ENCODE measurements at regions not wholly inside any gene's neighbourhood (a gene's known extent, or its start where the extent isn't known, plus 50 kb on each side); places are given as distances from the start of the nearest gene placed in this dataset.
A peak's percentile ranks its signal among the peaks of the same experiment; 100 is the strongest.

DNA sequence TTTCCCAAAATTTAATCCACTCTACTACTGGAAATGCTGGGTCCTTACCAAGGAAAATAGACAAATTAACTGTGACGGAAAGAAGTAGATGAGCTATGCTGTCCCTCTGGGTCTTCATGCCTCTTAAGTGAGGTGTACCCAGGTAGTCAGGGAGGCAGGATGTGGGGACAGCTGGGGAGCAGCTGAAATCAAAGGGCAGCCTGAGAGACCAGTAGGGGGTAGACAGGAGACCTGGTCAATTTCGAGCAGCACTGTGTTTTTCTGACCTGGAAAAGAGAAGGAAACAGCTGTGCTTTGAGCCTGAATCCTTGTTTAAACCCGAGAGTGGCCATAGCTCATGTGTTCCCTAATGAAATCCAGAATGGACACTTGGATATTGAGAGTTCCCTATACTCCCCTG is 587.3 kb downstream of the EFNB2 start:
- H2AFZ ChIP-seq (ENCODE audit: low read length), result peak overlapping the region; percentile 20
- H3K27me3 ChIP-seq (ENCODE audit: insufficient read depth, low read length), result no peaks in the 10 kb centered on the region
- H3K79me2 ChIP-seq (ENCODE audit: insufficient read depth, low read length), result no peaks in the 10 kb centered on the region
- H3K4me1 ChIP-seq (ENCODE audit: insufficient read depth, low read length), result no peaks in the 10 kb centered on the region
- TF ChIP-seq, protein P1, sequence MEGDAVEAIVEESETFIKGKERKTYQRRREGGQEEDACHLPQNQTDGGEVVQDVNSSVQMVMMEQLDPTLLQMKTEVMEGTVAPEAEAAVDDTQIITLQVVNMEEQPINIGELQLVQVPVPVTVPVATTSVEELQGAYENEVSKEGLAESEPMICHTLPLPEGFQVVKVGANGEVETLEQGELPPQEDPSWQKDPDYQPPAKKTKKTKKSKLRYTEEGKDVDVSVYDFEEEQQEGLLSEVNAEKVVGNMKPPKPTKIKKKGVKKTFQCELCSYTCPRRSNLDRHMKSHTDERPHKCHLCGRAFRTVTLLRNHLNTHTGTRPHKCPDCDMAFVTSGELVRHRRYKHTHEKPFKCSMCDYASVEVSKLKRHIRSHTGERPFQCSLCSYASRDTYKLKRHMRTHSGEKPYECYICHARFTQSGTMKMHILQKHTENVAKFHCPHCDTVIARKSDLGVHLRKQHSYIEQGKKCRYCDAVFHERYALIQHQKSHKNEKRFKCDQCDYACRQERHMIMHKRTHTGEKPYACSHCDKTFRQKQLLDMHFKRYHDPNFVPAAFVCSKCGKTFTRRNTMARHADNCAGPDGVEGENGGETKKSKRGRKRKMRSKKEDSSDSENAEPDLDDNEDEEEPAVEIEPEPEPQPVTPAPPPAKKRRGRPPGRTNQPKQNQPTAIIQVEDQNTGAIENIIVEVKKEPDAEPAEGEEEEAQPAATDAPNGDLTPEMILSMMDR (IDR thresholded peaks at IDR 0.05; ENCODE audit: extremely low read depth, low read depth, low read length), result no peak
- H3K27ac ChIP-seq (ENCODE audit: low read depth, low read length), result no peak overlapping the region
- no peaks in the 10 kb centered on the region for H4K20me1 ChIP-seq (ENCODE audit: insufficient read depth, low read length)
- H3K4me2 ChIP-seq (ENCODE audit: insufficient read depth, low read length), result no peak overlapping the region
- H3K4me3 ChIP-seq (ENCODE audit: insufficient read depth, low read length), result no peak overlapping the region
- no peaks in the 10 kb centered on the region for H3K9me3 ChIP-seq (ENCODE audit: low read depth, low read length)
- no peak for DNase-seq (ENCODE audit: insufficient read length, low spot score, missing footprints)
- H3K36me3 ChIP-seq (ENCODE audit: insufficient read depth, low read length), result no peaks in the 10 kb centered on the region

DNA sequence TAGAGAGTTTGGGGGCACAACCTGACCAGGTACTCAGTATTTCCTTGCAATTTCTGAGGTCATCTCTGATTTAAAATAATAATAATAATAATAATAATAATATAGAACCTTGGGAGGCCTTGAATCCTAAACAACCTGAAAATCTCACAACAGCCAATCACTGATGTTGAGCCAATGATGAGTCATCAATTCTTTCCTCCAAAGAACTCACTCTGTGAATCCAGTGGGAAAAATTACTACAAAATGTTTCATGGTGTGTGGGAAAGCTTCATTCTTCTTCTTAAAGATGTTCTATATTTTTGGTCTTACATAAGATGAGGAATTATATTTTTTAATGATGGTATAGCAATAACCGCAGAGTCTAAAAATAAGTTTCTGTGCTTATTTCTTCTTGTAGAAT is 594.6 kb downstream of the EFNB2 start:
- DNase-seq (ENCODE audit: insufficient read length, low spot score, missing footprints), result no peak

DNA sequence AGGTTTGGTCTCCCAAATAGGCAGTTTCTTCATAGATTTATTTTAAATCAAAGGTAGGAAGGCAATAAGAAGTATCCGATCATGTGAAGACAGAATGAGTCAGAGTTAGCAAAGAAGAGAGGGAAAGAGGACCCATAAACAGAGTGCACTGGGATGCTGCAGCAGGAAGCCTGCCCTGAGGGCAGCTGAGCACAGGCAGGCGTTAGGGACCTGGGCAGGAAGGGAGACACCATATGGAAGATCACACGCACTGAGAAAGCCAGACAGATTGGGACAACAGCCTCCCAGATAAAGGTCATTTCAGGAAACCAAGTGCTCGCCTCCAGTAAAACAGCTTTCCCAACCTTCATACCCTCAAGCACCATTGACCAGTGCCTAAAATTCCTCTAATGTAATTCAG is 598.0 kb downstream of the EFNB2 start:
- Histone ChIP-seq H3K79me2 (ENCODE audit: insufficient read depth, low read length) (no peaks in the 10 kb centered on the region), H3K36me3 (ENCODE audit: insufficient read depth, low read length) (no peaks in the 10 kb centered on the region), H3K27me3 (ENCODE audit: insufficient read depth, low read length) (no peaks in the 10 kb centered on the region), H4K20me1 (ENCODE audit: insufficient read depth, low read length) (no peaks in the 10 kb centered on the region), H3K9me3 (ENCODE audit: low read depth, low read length) (no peaks in the 10 kb centered on the region), H2AFZ (ENCODE audit: low read length) (no peak overlapping the region), H3K4me3 (ENCODE audit: insufficient read depth, low read length) (no peak overlapping the region), H3K27ac (ENCODE audit: low read depth, low read length) (no peak overlapping the region), H3K4me2 (ENCODE audit: insufficient read depth, low read length) (no peak overlapping the region), H3K4me1 (ENCODE audit: insufficient read depth, low read length) (no peaks in the 10 kb centered on the region)
- TF ChIP-seq, protein P1 (IDR thresholded peaks at IDR 0.05; ENCODE audit: extremely low read depth, low read depth, low read length), result no peak
- no peak for DNase-seq (ENCODE audit: insufficient read length, low spot score, missing footprints)

More for the DNA sequence above, 594.6 kb downstream of the EFNB2 start:
- Histone ChIP-seq H3K4me1 (ENCODE audit: insufficient read depth, low read length) (no peaks in the 10 kb centered on the region), H3K9me3 (ENCODE audit: low read depth, low read length) (no peaks in the 10 kb centered on the region), H3K4me3 (ENCODE audit: insufficient read depth, low read length) (no peak overlapping the region), H3K79me2 (ENCODE audit: insufficient read depth, low read length) (no peaks in the 10 kb centered on the region), H3K27me3 (ENCODE audit: insufficient read depth, low read length) (no peaks in the 10 kb centered on the region), H4K20me1 (ENCODE audit: insufficient read depth, low read length) (no peaks in the 10 kb centered on the region), H3K4me2 (ENCODE audit: insufficient read depth, low read length) (no peak overlapping the region), H3K27ac (ENCODE audit: low read depth, low read length) (no peak overlapping the region), H2AFZ (ENCODE audit: low read length) (no peak overlapping the region), H3K36me3 (ENCODE audit: insufficient read depth, low read length) (no peaks in the 10 kb centered on the region)
- TF ChIP-seq, protein P1 (IDR thresholded peaks at IDR 0.05; ENCODE audit: extremely low read depth, low read depth, low read length), result no peak

DNA sequence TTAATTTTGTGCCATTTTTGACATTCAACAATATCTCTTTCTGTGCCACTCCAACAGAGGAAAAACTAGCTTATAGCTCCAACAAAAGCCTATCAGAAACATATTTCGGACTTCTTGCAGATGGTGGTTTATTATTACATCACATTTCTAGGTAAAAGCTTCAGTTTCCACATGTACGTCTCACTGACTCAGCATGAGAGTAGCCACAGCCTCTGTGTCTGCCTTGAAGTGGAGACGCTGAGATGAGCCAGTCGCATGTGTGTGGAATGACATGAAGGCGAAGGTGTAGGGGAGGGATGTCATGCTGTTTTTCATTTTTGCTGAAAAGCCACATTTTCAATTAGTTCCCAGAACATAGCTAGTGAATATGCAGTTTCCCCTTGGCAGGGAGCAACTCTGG is 598.6 kb downstream of the EFNB2 start:
- H3K27me3 ChIP-seq (ENCODE audit: insufficient read depth, low read length), result no peaks in the 10 kb centered on the region
- no peaks in the 10 kb centered on the region for H3K9me3 ChIP-seq (ENCODE audit: low read depth, low read length)
- no peak overlapping the region for H3K4me3 ChIP-seq (ENCODE audit: insufficient read depth, low read length)
- TF ChIP-seq, protein P1 (IDR thresholded peaks at IDR 0.05; ENCODE audit: extremely low read depth, low read depth, low read length), result no peak
- H3K27ac ChIP-seq (ENCODE audit: low read depth, low read length), result no peak overlapping the region
- no peak for DNase-seq (ENCODE audit: insufficient read length, low spot score, missing footprints)
- no peak overlapping the region for H3K4me2 ChIP-seq (ENCODE audit: insufficient read depth, low read length)
- no peak overlapping the region for H2AFZ ChIP-seq (ENCODE audit: low read length)
- H3K4me1 ChIP-seq (ENCODE audit: insufficient read depth, low read length), result no peaks in the 10 kb centered on the region
- no peaks in the 10 kb centered on the region for H3K36me3 ChIP-seq (ENCODE audit: insufficient read depth, low read length)
- H4K20me1 ChIP-seq (ENCODE audit: insufficient read depth, low read length), result no peaks in the 10 kb centered on the region
- H3K79me2 ChIP-seq (ENCODE audit: insufficient read depth, low read length), result no peaks in the 10 kb centered on the region

Measured in osteoblast (primary cell).